Neural progenitor cell (in vitro differentiated cells): ENCODE measurements at regions not wholly inside any gene's neighbourhood (a gene's known extent, or its start where the extent isn't known, plus 50 kb on each side); places are given as distances from the start of the nearest gene placed in this dataset.

ENCODE experiments used
- DNase-seq: peaks from one replicate; pipeline ENCODE4 v3.0.0-alpha.2; 2016; ENCODE audit warnings: low spot score
- H2AFZ ChIP-seq: fragments of 200-600 bp; sonication (generic); replicated peaks from 2 replicates; pipeline ENCODE4 v1.6.1; 2016; ENCODE audit warnings: antibody characterized with exemption
- H3F3A ChIP-seq: fragments of 200-600 bp; sonication (generic); 2 replicates; pipeline ENCODE4 v1.6.1; 2016; ENCODE audit warnings: antibody characterized with exemption, low read depth
- H3K27ac ChIP-seq: fragments of 200-600 bp; sonication (generic); 2 replicates; pipeline ENCODE4 v1.5.1; 2016; ENCODE audit warnings: mild to moderate bottlenecking
- H3K27me3 ChIP-seq: fragments of 200-600 bp; sonication (generic); 2 replicates; pipeline ENCODE4 v1.6.1; 2016; ENCODE audit warnings: mild to moderate bottlenecking, moderate library complexity
- H3K36me3 ChIP-seq: fragments of 200-600 bp; sonication (generic); 2 replicates; pipeline ENCODE4 v1.5.1; 2016
- H3K4me1 ChIP-seq: fragments of 200-600 bp; sonication (generic); 2 replicates; pipeline ENCODE4 v1.6.1; 2016; ENCODE audit warnings: mixed run types
- H3K4me2 ChIP-seq: fragments of 200-600 bp; sonication (generic); 2 replicates; pipeline ENCODE4 v1.6.1; 2016
- H3K4me3 ChIP-seq: fragments of 200-600 bp; sonication (generic); 2 replicates; pipeline ENCODE4 v1.5.1; 2016
- H3K79me2 ChIP-seq: fragments of 200-600 bp; sonication (generic); 2 replicates; pipeline ENCODE4 v1.6.1; 2016; ENCODE audit warnings: low read depth
- H3K9ac ChIP-seq: fragments of 200-600 bp; sonication (generic); 2 replicates; pipeline ENCODE4 v1.6.1; 2016
- H3K9me3 ChIP-seq: fragments of 200-600 bp; sonication (generic); 2 replicates; pipeline ENCODE4 v1.5.1; 2016; ENCODE audit warnings: low read depth
- H4K20me1 ChIP-seq: fragments of 200-600 bp; sonication (generic); 2 replicates; pipeline ENCODE4 v1.6.1; 2016; ENCODE audit warnings: low read depth
- H3K27ac Mint-ChIP-seq: 3 replicates; pipeline ENCODE4 v1.8.0; 2021; ENCODE audit warnings: mixed read lengths
- H3K27me3 Mint-ChIP-seq: 2 replicates; pipeline ENCODE4 v1.8.0; 2022; ENCODE audit warnings: low read depth, mild to moderate bottlenecking, inconsistent platforms, moderate library complexity, mixed read lengths; ENCODE audit not compliant: insufficient read depth
- H3K36me3 Mint-ChIP-seq: 3 replicates; pipeline ENCODE4 v1.8.0; 2021; ENCODE audit warnings: mixed read lengths
- H3K4me1 Mint-ChIP-seq: 3 replicates; pipeline ENCODE4 v1.8.0; 2021; ENCODE audit warnings: mixed read lengths
- H3K4me3 Mint-ChIP-seq: 3 replicates; pipeline ENCODE4 v1.8.0; 2021; ENCODE audit warnings: mild to moderate bottlenecking, moderate library complexity, mixed read lengths
- H3K9me3 Mint-ChIP-seq: 3 replicates; pipeline ENCODE4 v1.8.0; 2020; ENCODE audit warnings: mixed read lengths
- CTCF ChIP-seq: fragments of 200-600 bp; sonication (generic); IDR thresholded peaks from 2 replicates; pipeline ENCODE4 v1.5.1; 2017; ENCODE audit warnings: antibody characterized with exemption, mild to moderate bottlenecking
- EZH2 ChIP-seq: fragments of 200-600 bp; sonication (generic); IDR thresholded peaks from 2 replicates; pipeline ENCODE4 v1.6.1; 2017; ENCODE audit warnings: antibody characterized with exemption, mild to moderate bottlenecking, moderate library complexity
- EZH2phosphoT487 ChIP-seq: fragments of 200-600 bp; sonication (generic); IDR thresholded peaks from 2 replicates; pipeline ENCODE4 v1.6.1; 2017; ENCODE audit warnings: antibody characterized with exemption

GRCh38 chr1:214188835-214189234, 92.1 kb upstream of the SMYD2 start:
- DNase-seq: no peak
- Histone ChIP-seq H2AFZ (no peak overlapping the region), H3F3A (peaks cover 20% of the 10 kb centered on the region), H3K9me3 (no peaks in the 10 kb centered on the region), H3K4me1 (peaks cover 35% of the 10 kb centered on the region), H3K9ac (no peak overlapping the region), H4K20me1 (peaks cover 6% of the 10 kb centered on the region), H3K36me3 (no peaks in the 10 kb centered on the region), H3K79me2 (no peaks in the 10 kb centered on the region), H3K27ac (no peak overlapping the region), H3K4me3 (no peak overlapping the region), H3K4me2 (no peak overlapping the region), H3K27me3 (peaks cover 62% of the 10 kb centered on the region)
- Mint-ChIP-seq H3K36me3 (no peaks in the 10 kb centered on the region), H3K27ac (no peak overlapping the region), H3K27me3 (peaks cover 19% of the 10 kb centered on the region), H3K4me1 (peaks cover 56% of the 10 kb centered on the region), H3K9me3 (peaks cover under 1% of the 10 kb centered on the region), H3K4me3 (no peak overlapping the region)
- TF ChIP-seq CTCF: no peak
- no peak for TF ChIP-seq EZH2
- TF ChIP-seq EZH2phosphoT487: no peak

GRCh38 chr1:214192825-214193643, 87.9 kb upstream of the SMYD2 start:
- peaks cover 26% of the 10 kb centered on the region for H3F3A ChIP-seq
- peaks cover 6% of the 10 kb centered on the region for H4K20me1 ChIP-seq
- H3K27me3 ChIP-seq: peaks cover 32% of the 10 kb centered on the region
- no peaks in the 10 kb centered on the region for H3K9me3 ChIP-seq
- DNase-seq: peak; percentile 65
- Mint-ChIP-seq H3K36me3 (peaks cover 3% of the 10 kb centered on the region), H3K27me3 (peaks cover 14% of the 10 kb centered on the region), H3K4me1 (peaks cover 43% of the 10 kb centered on the region), H3K4me3 (peak overlapping the region; percentile 70), H3K9me3 (peaks cover 5% of the 10 kb centered on the region), H3K27ac (peak overlapping the region; percentile 47)
- H3K79me2 ChIP-seq: no peaks in the 10 kb centered on the region
- peaks cover 20% of the 10 kb centered on the region for H3K4me1 ChIP-seq
- H3K27ac ChIP-seq: peak overlapping the region; percentile 43
- TF ChIP-seq EZH2phosphoT487 (no peak), EZH2 (no peak), CTCF (no peak)
- peak overlapping the region; percentile 28 for H3K4me3 ChIP-seq
- H3K36me3 ChIP-seq: no peaks in the 10 kb centered on the region
- H2AFZ ChIP-seq: no peak overlapping the region
- no peak overlapping the region for H3K9ac ChIP-seq
- peak overlapping the region; percentile 65 for H3K4me2 ChIP-seq

- no peak overlapping the region for H2AFZ ChIP-seq
- H3K4me2 ChIP-seq: peak overlapping the region; percentile 65
- no peaks in the 10 kb centered on the region for H3K9me3 ChIP-seq
- Mint-ChIP-seq H3K4me3 (peak overlapping the region; percentile 70), H3K4me1 (peaks cover 39% of the 10 kb centered on the region), H3K27ac (peak overlapping the region; percentile 32), H3K9me3 (peaks cover 5% of the 10 kb centered on the region), H3K36me3 (peaks cover 3% of the 10 kb centered on the region), H3K27me3 (peaks cover 11% of the 10 kb centered on the region)
- peaks cover 25% of the 10 kb centered on the region for H3K27me3 ChIP-seq
- DNase-seq: no peak
- peaks cover 20% of the 10 kb centered on the region for H3K4me1 ChIP-seq
- H3K36me3 ChIP-seq: no peaks in the 10 kb centered on the region
- no peak overlapping the region for H3K27ac ChIP-seq
- H3F3A ChIP-seq: peaks cover 19% of the 10 kb centered on the region
- TF ChIP-seq EZH2phosphoT487 (no peak), EZH2 (no peak), CTCF (no peak)
- H3K79me2 ChIP-seq: no peaks in the 10 kb centered on the region
- H3K4me3 ChIP-seq: peak overlapping the region; percentile 28
- H3K9ac ChIP-seq: no peak overlapping the region
- peaks cover 6% of the 10 kb centered on the region for H4K20me1 ChIP-seq
Observed at GRCh38 chr1:214193691-214194090, 87.3 kb upstream of the SMYD2 start.
